GDM1 (cell line): ENCODE measurements at regions not wholly inside any gene's neighbourhood (a gene's known extent, or its start where the extent isn't known, plus 50 kb on each side); places are given as distances from the start of the nearest gene placed in this dataset.
"Not testable (repeated sequence)": the region's sequence is repeated elsewhere in the genome, so short reads cannot be mapped to it uniquely, and the experiment has no call there.

Experiments
- DNase-seq: peaks from one replicate; lab custom pipeline; 2025; lab: John Stamatoyannopoulos, UW

DNA sequence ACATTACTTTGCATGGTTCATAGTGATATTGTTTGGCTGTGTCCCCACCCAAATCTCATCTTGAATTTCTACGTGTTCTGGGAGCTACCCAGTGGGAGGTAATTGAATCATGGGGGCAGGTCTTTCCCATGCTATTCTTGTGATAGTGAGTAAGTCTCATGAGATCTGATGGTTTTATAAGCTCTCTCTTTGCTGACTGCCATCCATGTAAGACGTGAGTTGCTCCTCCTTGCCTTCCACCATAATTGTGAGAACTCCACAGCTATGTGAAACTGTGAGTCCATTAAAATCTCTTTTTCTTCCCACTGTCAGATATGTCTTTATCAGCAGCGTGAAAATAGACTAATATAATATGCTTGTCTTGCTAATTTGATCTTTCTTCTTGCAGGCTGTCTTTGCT lies 200.4 kb upstream of the NOX3 start:
- DNase-seq, result no peak

DNA sequence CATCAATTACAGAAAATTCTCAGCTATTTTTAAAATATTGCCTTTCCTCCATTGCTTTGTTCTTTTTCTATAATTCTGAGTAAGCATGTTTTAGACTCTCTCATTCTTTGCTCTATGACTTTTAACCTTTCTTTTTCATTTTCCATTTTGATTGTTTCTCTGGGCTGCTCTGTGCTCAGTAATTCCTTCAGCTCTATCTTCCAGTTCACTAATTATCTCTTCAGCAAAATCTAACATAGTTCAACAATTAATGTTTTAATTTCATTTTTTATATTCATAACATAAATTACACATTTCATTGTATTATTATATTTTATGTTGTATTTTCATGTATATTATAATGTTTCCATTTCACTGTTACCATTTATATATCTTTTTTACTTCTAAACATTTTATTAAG lies 198.8 kb upstream of the NOX3 start:
- DNase-seq, result no peak

DNA sequence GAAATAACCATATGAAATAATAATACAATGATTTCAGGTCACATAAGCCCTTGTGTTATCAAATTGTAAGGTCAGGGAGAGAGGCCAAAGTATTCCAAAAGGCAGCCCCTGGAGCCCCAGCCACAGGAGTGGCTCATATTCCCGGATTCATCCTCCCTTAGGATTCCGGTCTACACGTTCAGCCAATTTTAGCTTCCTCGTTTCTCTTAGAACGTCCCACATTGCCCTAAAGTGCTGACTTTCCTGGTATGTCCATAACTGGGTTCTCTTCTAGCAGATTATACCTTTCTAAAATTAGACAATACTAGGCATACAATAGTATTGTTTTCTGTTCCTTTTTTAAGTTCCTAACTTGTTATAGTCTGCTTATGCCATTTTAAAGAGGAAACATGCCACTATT lies 192.7 kb upstream of the NOX3 start:
- no peak for DNase-seq

DNA sequence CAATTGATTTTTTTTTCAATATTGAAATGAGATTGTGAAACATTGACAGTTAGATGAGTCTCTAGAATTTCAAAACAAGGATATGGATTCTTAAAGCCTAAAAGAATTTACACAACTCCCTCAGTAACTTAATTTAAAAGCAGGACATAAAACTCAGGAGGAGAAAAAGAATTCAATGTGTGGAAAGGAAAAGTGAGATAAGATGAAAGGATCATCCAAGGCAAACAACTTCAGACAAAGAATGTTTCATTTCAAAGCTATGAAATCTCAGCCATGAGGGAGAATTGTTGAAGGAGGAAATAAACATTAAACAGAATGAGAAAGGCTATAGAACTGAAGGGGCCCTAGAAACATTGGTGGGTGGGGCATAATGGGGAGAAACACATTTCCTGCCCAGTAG lies 191.7 kb upstream of the NOX3 start:
- DNase-seq, result no peak

DNA sequence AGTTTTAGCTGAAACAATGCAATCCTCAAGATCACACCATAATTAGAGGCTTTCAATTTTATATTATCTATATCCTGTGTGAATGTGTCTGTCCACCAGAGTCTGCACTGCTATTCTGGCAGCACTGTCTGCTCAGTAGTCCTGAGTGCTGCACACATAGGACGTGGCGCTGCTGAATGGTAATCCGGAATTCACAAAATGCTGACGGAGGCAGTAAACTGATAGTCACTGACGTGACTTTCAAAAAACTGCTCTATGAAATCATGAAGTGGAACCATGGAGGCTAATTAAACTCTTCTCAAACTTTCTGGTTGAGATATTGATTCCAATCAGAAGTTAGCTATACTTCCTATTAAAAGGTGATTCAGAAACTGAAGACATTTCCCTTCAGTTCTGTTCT lies 190.8 kb upstream of the NOX3 start:
- DNase-seq, result no peak

DNA sequence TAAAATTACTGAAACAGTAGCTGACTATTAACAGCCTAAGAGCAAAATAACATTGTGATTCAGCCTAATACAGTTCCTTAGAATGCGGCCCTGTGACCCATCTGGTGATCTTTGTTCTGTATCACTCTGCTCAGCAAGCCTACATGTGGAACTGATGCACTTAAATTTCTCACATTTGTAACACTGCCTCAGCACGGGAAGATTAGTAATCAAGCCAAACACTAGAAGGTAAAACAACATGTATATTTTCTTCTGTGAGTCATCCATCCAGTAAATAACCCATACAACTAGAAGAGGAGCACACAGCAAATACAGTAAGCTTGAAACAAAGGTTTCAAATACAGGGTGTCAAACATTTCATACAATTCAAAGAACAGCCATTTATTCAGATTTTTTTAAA lies 189.7 kb upstream of the NOX3 start:
- DNase-seq, result no peak

DNA sequence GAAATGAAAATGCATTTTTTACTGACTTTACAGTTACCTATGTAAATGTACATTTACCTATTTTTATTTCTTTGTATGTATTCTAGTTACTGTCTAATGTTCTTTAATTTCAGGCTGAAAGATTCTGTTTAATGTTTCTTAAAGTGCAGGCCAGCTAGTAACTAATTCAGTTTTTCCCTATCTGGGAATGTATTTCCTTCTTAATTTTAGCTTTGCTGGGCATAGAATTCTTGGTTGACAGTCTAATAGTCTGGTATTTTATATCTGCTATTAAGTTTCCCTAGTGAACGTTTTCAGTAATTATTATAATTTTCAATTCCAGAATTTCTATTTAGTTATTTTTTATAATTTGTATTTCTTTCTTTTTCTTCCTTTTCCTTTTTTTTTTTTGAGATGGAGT lies 186.0 kb upstream of the NOX3 start:
- no peak for DNase-seq

DNA sequence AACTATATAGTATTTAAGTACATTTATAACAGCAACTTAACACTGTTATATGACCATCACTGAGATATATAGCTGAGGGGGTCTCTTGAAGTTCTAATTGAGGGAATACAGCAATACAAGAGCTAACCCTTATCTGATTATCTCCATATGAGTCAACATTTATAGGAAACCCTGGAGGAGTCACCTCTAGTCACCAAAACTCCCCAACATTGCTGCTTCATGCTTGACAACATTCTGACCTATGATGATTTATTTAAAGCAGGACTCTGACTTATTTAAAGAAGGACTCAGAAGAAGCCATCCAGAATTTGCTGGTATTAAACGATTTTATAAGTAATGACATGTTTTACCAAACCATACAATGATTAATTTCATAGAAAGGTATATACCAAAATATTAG lies 182.6 kb upstream of the NOX3 start:
- DNase-seq, result no peak

DNA sequence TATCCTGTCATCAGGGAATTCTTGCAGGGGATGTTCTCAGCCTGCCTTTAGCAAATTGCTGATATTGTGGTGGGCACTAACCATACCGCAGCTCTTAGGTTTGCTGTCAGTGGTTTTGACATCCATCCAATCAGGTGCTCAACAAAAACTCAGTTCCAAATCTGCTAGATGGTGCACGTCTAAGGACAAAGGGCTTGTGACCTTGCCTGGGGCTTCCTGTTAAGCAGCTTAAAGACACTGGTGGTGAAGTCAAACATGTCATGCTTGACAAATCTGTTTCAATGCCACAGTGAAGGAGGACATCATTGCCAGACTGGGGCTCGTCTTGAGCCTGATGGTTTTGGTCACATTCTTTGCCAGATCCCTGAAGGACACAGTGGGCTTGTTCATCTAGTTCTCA lies 179.8 kb upstream of the NOX3 start:
- no peak for DNase-seq

DNA sequence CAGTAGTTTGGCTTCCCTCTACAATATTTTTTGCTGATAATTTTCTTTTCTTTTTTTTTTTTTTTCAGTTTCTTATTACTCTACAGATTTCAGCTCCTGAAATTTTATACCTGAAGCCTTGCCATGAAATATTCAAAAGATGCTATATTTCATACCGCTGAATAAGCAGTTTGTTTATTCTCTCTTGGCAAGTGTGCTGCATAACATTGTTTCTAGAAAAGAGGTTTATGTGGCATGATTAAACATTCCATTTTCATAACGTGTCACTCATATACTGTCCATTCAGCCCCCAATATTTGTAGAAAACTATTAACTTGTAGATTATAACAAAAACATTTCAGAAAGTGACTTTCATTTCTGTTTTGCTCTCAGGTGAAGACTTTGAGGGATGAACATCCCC lies 174.4 kb upstream of the NOX3 start:
- DNase-seq, result no peak

DNA sequence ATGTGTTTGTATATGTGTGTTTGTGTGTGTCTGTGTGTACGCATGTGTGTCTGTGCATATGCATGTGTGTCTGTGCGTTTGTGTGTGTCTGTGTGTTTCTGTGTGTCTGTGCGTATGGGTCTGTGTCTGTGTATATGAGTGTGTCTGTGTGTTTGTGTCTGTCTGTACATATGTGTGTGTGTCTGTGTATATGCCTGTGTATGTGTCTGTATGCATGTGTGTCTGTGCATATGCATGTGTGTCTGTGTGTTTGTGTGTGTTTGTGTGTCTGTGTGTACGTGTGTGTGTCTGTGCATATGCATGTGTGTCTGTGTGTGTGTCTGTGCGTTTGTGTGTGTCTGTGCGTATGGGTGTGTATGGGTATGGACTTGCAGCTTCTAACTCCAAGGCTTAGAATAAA lies 174.0 kb upstream of the NOX3 start:
- no peak for DNase-seq

DNA sequence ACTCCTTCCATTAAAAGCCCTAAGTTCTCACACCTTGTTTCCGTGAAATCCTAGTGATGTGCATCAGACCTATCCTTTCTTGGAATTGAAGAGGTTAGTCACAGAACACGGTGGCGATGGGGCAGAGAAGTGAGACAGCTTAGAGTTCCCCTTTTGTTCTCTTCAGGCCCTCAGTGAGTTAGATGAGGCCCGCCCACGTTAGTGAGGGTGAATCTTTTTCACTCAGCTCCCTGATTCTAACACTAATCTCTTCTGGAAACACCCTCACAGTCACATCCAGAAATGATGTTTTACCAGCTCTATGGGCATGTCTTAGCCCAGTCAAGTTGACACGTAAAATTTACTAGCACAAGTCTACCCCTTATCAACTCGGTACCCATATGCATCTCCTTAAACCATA lies 172.7 kb upstream of the NOX3 start:
- no peak for DNase-seq

DNA sequence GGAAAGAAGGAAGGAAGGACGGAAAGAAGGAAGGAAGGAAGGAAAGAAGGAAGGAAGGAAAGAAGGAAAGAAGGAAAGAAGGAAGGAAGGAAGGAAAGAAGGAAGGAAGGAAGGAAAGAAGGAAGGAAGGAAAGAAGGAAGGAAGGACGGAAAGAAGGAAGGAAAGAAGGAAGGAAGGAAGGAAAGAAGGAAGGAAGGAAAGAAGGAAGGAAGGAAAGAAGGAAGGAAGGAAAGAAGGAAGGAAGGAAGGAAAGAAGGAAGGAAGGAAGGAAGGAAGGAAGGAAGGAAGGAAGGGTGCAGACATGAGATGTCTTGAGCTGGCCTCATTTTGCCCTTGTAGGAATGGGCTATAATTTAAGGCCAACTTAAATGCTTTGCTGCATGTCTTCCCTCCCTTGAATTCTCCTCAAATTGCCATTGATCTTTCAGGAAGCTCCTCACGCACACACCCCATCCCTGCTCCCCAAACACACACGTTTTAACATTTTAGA lies 172.1 kb upstream of the NOX3 start:
- DNase-seq, result not testable (repeated sequence)

DNA sequence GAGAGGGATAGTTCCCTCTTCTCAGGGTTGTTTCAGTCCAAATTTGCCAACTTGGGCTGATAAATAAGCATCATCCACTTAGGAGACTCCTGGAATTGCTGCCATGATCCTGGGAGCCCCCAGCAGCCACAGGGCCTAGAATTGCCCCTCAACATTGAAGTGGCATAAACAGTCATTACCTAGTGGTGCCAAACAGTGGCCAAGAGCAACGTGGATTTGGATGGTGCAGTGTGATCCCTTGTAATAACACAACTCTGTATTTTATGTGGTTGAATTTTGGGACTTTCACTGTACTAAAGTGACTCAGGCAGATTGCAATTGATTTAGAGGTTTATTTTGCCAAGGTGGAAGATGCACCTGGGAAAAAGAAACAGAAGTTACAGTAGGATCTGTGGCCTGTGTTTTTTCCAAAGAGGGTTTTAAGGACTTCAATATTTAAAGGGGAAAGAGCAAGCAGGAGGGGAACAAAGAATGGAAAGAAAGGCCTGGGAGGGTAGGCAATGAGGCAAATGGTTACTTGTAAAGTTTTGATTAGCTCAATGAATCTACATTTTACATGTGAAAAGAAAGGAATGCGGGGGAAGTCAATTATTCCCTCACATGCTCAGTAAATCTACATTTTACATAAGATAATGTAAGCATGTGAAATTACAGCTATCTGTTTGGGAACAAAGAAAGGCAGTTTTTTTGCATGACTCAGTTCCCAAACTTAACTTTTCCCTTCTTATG lies 168.0 kb upstream of the NOX3 start:
- DNase-seq, result no peak

DNA sequence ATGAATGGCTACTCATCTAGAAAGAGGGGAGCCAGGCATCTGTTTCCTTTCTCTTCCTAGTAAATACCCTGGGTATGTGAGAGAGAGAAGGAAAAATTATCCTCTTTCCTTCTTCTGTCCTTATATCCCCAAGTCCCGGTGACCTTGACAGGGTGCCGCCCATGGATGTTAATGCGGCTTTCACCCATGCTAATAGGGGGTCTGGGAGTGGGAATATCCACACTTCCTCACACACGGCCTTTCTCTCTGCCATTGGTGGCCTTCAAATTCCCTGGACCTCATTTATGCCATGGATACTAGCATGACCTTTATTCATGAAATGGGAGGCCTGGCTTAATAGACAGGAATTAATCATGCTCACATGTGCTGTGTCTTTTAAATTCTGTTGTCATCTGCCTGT lies 159.0 kb upstream of the NOX3 start:
- DNase-seq, result no peak

DNA sequence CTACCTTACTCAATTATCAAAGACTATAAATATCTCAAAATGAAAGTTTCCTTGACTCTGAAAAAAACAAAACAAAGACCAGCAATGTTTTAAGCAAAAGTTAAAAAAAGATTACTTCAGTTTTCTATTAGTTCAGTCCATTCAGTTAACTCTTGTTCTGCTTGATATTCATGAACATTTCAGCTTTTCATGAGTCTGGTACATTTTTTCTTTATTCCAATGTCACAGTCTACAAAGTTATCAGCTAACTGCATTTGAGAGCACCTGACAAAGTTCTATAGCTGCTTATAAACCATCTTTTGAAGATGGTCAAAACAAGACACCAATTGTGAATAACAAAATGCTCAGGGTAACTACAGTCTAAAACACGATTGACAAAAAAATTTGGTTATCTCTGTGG lies 156.1 kb upstream of the NOX3 start:
- DNase-seq, result no peak

DNA sequence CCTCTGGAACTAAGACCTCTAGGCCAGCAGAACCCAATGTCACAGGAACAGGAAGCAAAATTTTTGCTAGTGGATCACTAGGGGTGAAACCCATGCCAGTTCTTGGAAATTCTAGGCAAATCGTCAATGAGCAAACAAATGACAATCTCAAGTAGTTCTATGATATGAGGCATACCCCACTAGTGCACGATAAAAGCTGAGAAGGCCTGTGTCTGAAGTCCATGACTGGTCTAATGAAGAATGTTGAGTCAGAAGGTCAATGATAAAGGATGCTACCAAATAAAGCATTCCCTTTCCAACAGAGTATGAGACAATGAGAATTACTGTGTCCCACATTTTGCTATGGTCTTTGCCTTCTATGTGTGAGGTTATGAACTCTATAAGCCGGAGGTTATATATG lies 149.4 kb upstream of the NOX3 start:
- DNase-seq, result no peak

DNA sequence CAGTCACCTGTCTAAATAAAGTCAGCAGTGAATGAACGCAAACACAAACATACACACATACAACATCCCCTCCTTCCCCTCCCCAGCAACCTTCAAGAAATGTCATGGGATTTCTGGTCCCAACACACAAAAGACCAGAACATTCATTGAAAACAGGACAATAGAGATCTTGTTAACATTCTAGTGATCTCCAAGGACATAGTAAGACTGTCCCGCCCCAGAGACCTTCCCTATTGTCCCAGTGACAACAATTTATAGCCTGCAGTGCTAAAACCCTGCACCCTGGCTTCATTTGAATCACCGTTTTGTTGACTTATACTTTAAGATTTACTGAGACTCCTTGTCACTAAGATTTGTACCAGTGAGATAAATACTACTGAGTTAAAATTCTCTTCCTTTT lies 143.9 kb upstream of the NOX3 start:
- DNase-seq, result no peak

DNA sequence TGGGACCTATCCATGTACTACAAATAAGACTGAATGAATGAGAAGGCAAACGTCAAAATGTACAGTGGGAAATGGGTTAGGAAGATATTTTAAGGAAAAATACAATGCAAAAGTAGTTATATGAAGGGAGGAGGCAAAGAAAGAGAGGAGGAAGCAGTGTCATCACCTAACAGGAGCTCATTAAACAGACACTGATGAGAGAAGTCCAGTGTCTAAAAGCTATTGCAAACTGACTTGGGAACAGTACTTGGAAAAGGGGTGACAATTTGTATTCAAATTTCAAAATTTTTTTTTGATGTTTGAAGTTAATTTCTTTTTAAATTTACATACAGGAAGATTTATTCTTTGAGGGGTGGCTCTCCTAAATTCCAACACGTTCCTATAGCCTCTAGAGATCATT lies 143.5 kb upstream of the NOX3 start:
- DNase-seq, result no peak

DNA sequence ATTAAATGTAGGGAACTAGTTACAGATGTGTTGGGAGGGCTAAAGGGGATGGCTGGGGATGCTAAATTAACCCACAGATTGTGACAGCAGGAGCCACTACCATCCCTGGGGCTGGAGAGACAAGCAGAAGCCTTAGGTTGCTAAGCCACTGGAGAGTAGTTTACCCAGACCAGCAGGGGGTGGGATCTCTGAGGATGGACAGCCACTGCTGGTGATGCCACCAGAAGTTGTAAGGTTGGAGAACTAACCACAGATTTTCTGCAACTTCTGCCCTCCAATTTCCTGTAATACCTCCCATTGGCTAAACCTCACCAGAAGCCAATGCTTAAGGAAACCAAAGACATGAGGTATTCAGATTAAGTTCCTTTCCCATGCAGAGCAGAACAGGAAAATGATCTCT lies 139.6 kb upstream of the NOX3 start:
- no peak for DNase-seq

DNA sequence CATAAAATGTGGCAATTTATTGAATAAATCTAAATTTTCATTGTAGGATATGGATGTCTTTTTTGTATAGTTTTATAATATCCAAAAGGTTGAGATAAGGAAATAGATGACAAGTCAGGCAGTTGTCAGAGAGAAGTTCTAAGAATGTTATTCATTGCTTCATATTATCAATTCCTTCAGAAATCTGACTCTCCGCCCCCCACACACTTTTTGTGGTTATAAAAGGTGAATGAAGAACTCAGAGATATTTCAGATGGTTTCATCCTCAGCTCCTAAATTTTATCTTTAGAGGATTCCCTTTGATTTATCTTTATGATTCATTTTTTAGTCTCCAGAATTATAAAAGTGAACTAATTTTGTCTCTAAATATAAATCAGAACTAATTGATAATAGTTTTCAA lies 136.1 kb upstream of the NOX3 start:
- no peak for DNase-seq

DNA sequence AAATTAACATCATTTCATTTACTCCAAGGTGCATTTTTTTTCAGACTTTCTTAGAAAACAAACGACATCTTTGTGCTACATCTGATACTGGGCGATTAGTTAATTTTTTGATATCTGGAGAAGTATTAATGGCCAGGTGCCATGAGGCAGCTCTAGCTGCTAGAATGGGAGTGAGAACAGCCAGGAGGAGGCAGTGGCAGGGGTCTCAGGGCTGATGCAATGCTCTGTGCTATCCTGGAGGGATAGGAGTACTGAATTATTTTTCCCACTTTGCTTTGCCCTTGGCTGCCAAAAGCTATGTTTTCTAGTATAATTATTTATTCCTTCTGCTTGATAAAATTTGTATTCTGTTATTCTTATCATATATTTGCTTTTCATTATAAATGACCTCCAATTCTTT lies 133.6 kb upstream of the NOX3 start:
- DNase-seq, result no peak

DNA sequence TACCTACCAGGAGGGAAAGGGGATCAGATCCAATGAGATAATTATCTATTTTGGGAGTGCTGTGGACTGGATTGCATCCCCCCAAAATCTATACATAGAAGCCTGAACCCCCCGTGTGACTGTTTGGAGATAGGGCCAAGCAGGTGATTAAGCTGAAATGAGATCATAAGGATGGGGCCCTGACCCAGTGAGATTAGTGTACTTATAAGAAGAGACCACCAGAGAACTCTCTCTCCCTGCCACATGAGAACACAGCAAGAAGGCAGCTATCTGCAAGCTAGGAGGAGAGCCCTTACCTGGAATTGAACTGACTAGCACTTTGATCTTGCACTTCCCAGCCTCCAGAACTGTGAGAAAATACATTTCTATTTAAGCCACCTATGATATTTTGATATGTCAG lies 132.2 kb upstream of the NOX3 start:
- DNase-seq, result no peak

DNA sequence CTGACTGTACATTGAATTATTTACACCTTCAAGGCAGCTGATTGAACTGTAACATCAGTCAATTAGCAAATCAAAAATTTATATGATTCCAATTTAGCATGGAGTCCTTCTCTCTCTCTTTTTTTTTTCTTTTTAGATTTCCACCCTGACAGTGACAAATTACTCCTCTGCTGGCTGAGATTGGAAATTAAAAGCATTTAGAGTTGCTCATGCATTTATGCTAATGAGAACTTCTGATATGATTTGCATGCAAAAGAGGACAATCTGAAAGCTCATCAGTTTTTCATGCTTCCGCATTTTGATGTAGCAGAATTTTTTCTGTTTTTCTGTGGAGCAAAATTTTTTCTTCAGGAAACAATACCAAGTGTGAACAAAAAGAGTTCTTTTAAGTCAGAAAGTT lies 130.5 kb upstream of the NOX3 start:
- no peak for DNase-seq

DNA sequence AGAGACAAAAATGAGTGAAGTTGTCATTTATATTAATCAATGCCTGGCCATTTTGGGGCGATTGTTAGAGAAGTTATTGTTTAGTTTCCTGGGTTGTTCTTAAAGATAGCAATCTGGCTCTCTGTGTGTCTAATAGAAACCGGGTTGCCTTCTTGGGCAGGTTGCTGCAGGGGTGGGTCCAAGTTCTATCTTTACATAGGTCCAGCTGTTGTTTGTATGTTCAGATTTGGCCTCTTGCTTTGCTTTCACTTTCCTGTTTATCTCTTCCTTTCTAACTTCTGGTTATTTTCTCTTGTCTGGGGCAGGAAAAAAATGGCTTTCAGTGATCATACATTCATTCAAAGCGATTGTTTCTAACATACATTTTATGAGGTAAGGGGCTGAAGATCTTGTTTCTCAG lies 128.4 kb upstream of the NOX3 start:
- no peak for DNase-seq
